ENCODE measurements at regions not wholly inside any gene's neighbourhood (a gene's known extent, or its start where the extent isn't known, plus 50 kb on each side); places are given as distances from the start of the nearest gene placed in this dataset.

GRCh38 chr4:140297221-140297570 lies 76.2 kb upstream of the SCOC start:
- in situ Hi-C loops (cut with MboI; ENCODE audit: low sequenced_read_pairs): no loop called here
- no peaks in the 10 kb centered on the region for H3K9me3 ChIP-seq
- no peaks in the 10 kb centered on the region for H3K36me3 ChIP-seq (replicated peaks)
- DNase-seq (ENCODE audit: low spot score in 2 of 2): no peak
- H3K4me3 ChIP-seq: no peak overlapping the region
- peaks cover 11% of the 10 kb centered on the region for H3K4me1 ChIP-seq
- H3K27me3 ChIP-seq (ENCODE audit: low read depth): no peaks in the 10 kb centered on the region

- no peaks in the 10 kb centered on the region for H3K36me3 ChIP-seq (replicated peaks)
- in situ Hi-C loops (cut with MboI; ENCODE audit: low sequenced_read_pairs): no loop called here
- H3K4me3 ChIP-seq: no peak overlapping the region
- peaks cover 11% of the 10 kb centered on the region for H3K4me1 ChIP-seq
- H3K9me3 ChIP-seq: no peaks in the 10 kb centered on the region
- H3K27me3 ChIP-seq (ENCODE audit: low read depth): no peaks in the 10 kb centered on the region
- DNase-seq (ENCODE audit: low spot score in 2 of 2): peak in 1 of 2 experiments; percentile 35
These were observed 76.9 kb upstream of the SCOC start for GRCh38 chr4:140296335-140297220.

DNA sequence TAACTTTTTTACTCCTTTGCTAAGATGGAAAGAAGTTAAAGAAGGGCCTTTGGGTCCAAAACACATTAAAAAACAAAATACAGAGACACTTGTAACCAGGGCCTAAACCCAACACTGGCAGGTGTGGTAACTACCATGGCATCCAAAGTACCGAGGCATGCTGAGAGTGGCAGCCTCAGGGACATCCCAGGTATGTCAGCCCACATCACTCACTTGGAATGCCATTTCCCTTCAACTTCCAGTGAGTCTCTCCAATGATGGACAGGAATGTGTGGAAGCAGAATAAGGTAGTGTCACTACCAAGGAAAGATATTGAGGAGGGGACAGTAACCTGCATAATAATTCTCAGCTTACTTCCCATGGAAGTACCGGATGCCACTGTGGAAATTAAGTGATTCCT lies 79.5 kb upstream of the SCOC start:
- Histone ChIP-seq H3K9me3 (no peaks in the 10 kb centered on the region), H3K4me3 (no peak overlapping the region), H3K36me3 (replicated peaks) (no peaks in the 10 kb centered on the region), H3K4me1 (peaks cover 11% of the 10 kb centered on the region), H3K27me3 (ENCODE audit: low read depth) (no peaks in the 10 kb centered on the region)
- DNase-seq (ENCODE audit: low spot score in 2 of 2): no peak
- in situ Hi-C loops (cut with MboI; ENCODE audit: low sequenced_read_pairs): no loop called here

GRCh38 chr4:140291259-140291658 lies 82.2 kb upstream of the SCOC start:
- in situ Hi-C loops (cut with MboI; ENCODE audit: low sequenced_read_pairs): no loop called here
- H3K4me3 ChIP-seq: no peak overlapping the region
- H3K36me3 ChIP-seq (replicated peaks): no peaks in the 10 kb centered on the region
- DNase-seq (ENCODE audit: low spot score in 2 of 2): no peak
- H3K27me3 ChIP-seq (ENCODE audit: low read depth): no peaks in the 10 kb centered on the region
- H3K4me1 ChIP-seq: peaks cover 4% of the 10 kb centered on the region
- H3K9me3 ChIP-seq: no peaks in the 10 kb centered on the region

- DNase-seq (ENCODE audit: low spot score in 2 of 2): no peak
- in situ Hi-C loops (cut with MboI; ENCODE audit: low sequenced_read_pairs): no loop called here
These were observed 84.0 kb upstream of the SCOC start for GRCh38 chr4:140289486-140289885.

DNA sequence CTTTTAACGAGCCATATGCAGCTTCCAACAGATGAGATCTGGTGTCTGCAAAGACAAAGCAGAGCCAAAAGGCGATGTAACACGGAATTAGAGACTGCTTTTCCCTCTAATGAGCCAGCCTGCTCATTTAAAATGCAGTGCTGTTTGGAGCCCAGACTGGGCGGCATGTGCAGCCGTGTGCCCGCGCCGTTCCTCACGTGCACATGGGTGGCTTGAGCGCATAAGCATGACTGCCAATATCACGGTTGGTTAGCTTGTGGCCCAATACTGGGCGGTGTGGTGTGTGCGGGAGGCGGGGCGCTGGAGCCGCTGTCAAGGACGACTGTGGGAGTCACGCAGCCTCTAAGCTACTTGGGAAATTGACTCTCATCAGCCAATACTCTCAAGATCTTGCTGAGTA lies 87.0 kb upstream of the SCOC start:
- DNase-seq (ENCODE audit: low spot score in 2 of 2): no peak
- Histone ChIP-seq H3K27me3 (ENCODE audit: low read depth) (0 out of 2 replicates have a peak, but pooled peaks cover 3% of the 10 kb centered on the region), H3K36me3 (replicated peaks) (no peaks in the 10 kb centered on the region), H3K4me3 (no peak overlapping the region), H3K9me3 (no peaks in the 10 kb centered on the region), H3K4me1 (peaks cover 4% of the 10 kb centered on the region)
- in situ Hi-C loops (cut with MboI; ENCODE audit: low sequenced_read_pairs): no loop called here

More at GRCh38 chr4:140289486-140289885, 84.0 kb upstream of the SCOC start:
- Histone ChIP-seq H3K4me1 (peaks cover 4% of the 10 kb centered on the region), H3K36me3 (replicated peaks) (no peaks in the 10 kb centered on the region), H3K4me3 (no peak overlapping the region), H3K9me3 (no peaks in the 10 kb centered on the region), H3K27me3 (ENCODE audit: low read depth) (no peaks in the 10 kb centered on the region)

GRCh38 chr4:140284456-140284855 lies 89.0 kb upstream of the SCOC start:
- peaks cover 4% of the 10 kb centered on the region for H3K4me1 ChIP-seq
- H3K4me3 ChIP-seq: no peak overlapping the region
- no peak for DNase-seq (ENCODE audit: low spot score in 2 of 2)
- H3K27me3 ChIP-seq (ENCODE audit: low read depth): 0 out of 2 replicates have a peak, but pooled peaks cover 3% of the 10 kb centered on the region
- in situ Hi-C loops (cut with MboI; ENCODE audit: low sequenced_read_pairs): no loop called here
- H3K9me3 ChIP-seq: no peaks in the 10 kb centered on the region
- H3K36me3 ChIP-seq (replicated peaks): no peaks in the 10 kb centered on the region

- in situ Hi-C loops (cut with MboI; ENCODE audit: low sequenced_read_pairs): no loop called here
- DNase-seq (ENCODE audit: low spot score in 2 of 2): no peak
- Histone ChIP-seq H3K4me1 (peaks cover 11% of the 10 kb centered on the region), H3K36me3 (replicated peaks) (no peaks in the 10 kb centered on the region), H3K4me3 (no peak overlapping the region), H3K27me3 (ENCODE audit: low read depth) (0 out of 2 replicates have a peak, but pooled peaks cover 3% of the 10 kb centered on the region), H3K9me3 (no peaks in the 10 kb centered on the region)
These were observed 91.5 kb upstream of the SCOC start for GRCh38 chr4:140281828-140282552.

DNA sequence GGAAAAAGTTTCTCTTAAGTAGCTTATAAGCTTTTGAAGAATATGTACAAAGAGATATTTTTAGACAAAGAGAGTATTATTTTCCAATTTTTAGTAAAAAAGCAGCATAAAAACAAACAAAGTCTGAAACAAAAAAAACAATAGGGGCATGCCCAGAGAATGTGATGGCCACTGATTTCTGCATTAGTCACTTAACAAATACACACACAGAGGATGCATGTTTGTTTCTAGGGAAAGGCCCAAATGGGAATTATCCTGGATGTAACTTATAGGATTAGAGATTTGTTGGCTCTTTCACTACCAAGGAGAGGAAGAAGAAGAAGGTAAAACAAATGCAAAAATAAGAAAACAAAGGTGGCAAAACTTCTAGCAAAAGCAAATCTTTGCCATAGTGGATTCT lies 95.9 kb upstream of the SCOC start:
- H3K9me3 ChIP-seq: no peaks in the 10 kb centered on the region
- peak in 1 of 2 experiments; percentile 71 for DNase-seq (ENCODE audit: low spot score in 2 of 2)
- H3K4me1 ChIP-seq: peaks cover 11% of the 10 kb centered on the region
- H3K4me3 ChIP-seq: no peak overlapping the region
- H3K36me3 ChIP-seq (replicated peaks): no peaks in the 10 kb centered on the region
- in situ Hi-C loops (cut with MboI; ENCODE audit: low sequenced_read_pairs): no loop called here
- no peaks in the 10 kb centered on the region for H3K27me3 ChIP-seq (ENCODE audit: low read depth)

GRCh38 chr4:140271553-140271952 lies 101.9 kb upstream of the SCOC start:
- no peak overlapping the region for H3K4me3 ChIP-seq
- no peaks in the 10 kb centered on the region for H3K27me3 ChIP-seq (ENCODE audit: low read depth)
- H3K9me3 ChIP-seq: no peaks in the 10 kb centered on the region
- in situ Hi-C loops (cut with MboI; ENCODE audit: low sequenced_read_pairs): no loop called here
- DNase-seq (ENCODE audit: low spot score in 2 of 2): no peak
- no peaks in the 10 kb centered on the region for H3K36me3 ChIP-seq (replicated peaks)
- H3K4me1 ChIP-seq: no peaks in the 10 kb centered on the region; the same call in 1 of the 2 replicates

- H3K36me3 ChIP-seq (replicated peaks): no peaks in the 10 kb centered on the region
- in situ Hi-C loops (cut with MboI; ENCODE audit: low sequenced_read_pairs): no loop called here
- H3K4me1 ChIP-seq: no peaks in the 10 kb centered on the region
- DNase-seq (ENCODE audit: low spot score in 2 of 2): no peak
- H3K9me3 ChIP-seq: no peaks in the 10 kb centered on the region
- no peak overlapping the region for H3K4me3 ChIP-seq
- H3K27me3 ChIP-seq (ENCODE audit: low read depth): no peaks in the 10 kb centered on the region
These were observed 104.1 kb upstream of the SCOC start for GRCh38 chr4:140269369-140269768.

GRCh38 chr4:140268186-140268841 lies 105.1 kb upstream of the SCOC start:
- Histone ChIP-seq H3K27me3 (ENCODE audit: low read depth) (no peaks in the 10 kb centered on the region), H3K9me3 (no peaks in the 10 kb centered on the region), H3K36me3 (replicated peaks) (no peaks in the 10 kb centered on the region), H3K4me3 (no peak overlapping the region), H3K4me1 (no peaks in the 10 kb centered on the region)
- DNase-seq (ENCODE audit: low spot score in 2 of 2): no peak
- in situ Hi-C loops (cut with MboI; ENCODE audit: low sequenced_read_pairs): no loop called here

- Histone ChIP-seq H3K27me3 (ENCODE audit: low read depth) (no peaks in the 10 kb centered on the region), H3K36me3 (replicated peaks) (no peaks in the 10 kb centered on the region), H3K9me3 (no peaks in the 10 kb centered on the region), H3K4me1 (no peaks in the 10 kb centered on the region), H3K4me3 (no peak overlapping the region)
- no peak for DNase-seq (ENCODE audit: low spot score in 2 of 2)
- in situ Hi-C loops (cut with MboI; ENCODE audit: low sequenced_read_pairs): no loop called here
These were observed 105.9 kb upstream of the SCOC start for GRCh38 chr4:140267576-140267975.
